ES-I3 (cell line): ENCODE measurements at regions not wholly inside any gene's neighbourhood (a gene's known extent, or its start where the extent isn't known, plus 50 kb on each side); places are given as distances from the start of the nearest gene placed in this dataset.
"Not testable (repeated sequence)": the region's sequence is repeated elsewhere in the genome, so short reads cannot be mapped to it uniquely, and the experiment has no call there.

Experiments
- H3K36me3 ChIP-seq: 2 replicates; pipeline ENCODE4 v1.6.1; 2013; ENCODE audit warnings: mild to moderate bottlenecking, low read length, control low read depth, moderate library complexity; ENCODE audit not compliant: insufficient read depth
- H3K4me1 ChIP-seq: 2 replicates; pipeline ENCODE4 v1.6.1; 2013; ENCODE audit warnings: mild to moderate bottlenecking, control low read depth, low read length; ENCODE audit not compliant: insufficient read depth
- H3K9ac ChIP-seq: 2 replicates; pipeline ENCODE4 v1.6.1; 2013; ENCODE audit warnings: low read depth, mild to moderate bottlenecking, low read length, moderate library complexity
- H3K9me3 ChIP-seq: 2 replicates; pipeline ENCODE4 v1.6.1; 2013; ENCODE audit warnings: mild to moderate bottlenecking, low read length, moderate library complexity; ENCODE audit not compliant: control insufficient read depth, insufficient read depth

- H3K9me3 ChIP-seq, H3K4me1 ChIP-seq, H3K36me3 ChIP-seq, H3K9ac ChIP-seq: not testable (repeated sequence)
These were observed 184.9 kb downstream of the ZNF92 start for GRCh38 chr7:65558584-65558983.

- H3K4me1 ChIP-seq, H3K9ac ChIP-seq, H3K9me3 ChIP-seq, H3K36me3 ChIP-seq: not testable (repeated sequence)
These were observed 188.2 kb downstream of the ZNF92 start for GRCh38 chr7:65561786-65562372.

GRCh38 chr7:65562522-65562921 is 188.9 kb downstream of the ZNF92 start:
- H3K36me3 ChIP-seq, H3K9ac ChIP-seq, H3K4me1 ChIP-seq, H3K9me3 ChIP-seq: not testable (repeated sequence)

- not testable (repeated sequence) for H3K36me3 ChIP-seq, H3K4me1 ChIP-seq, H3K9ac ChIP-seq, H3K9me3 ChIP-seq
These were observed 189.7 kb downstream of the ZNF92 start for GRCh38 chr7:65563333-65563732.

- not testable (repeated sequence) for H3K9me3 ChIP-seq, H3K36me3 ChIP-seq, H3K9ac ChIP-seq, H3K4me1 ChIP-seq
These were observed 194.6 kb downstream of the ZNF92 start for GRCh38 chr7:65568226-65568625.

- not testable (repeated sequence) for H3K36me3 ChIP-seq, H3K9me3 ChIP-seq, H3K4me1 ChIP-seq, H3K9ac ChIP-seq
These were observed 197.3 kb downstream of the ZNF92 start for GRCh38 chr7:65570990-65571389.

GRCh38 chr7:65572581-65572980 is 198.9 kb downstream of the ZNF92 start:
- not testable (repeated sequence) for H3K4me1 ChIP-seq, H3K9me3 ChIP-seq, H3K9ac ChIP-seq, H3K36me3 ChIP-seq

- not testable (repeated sequence) for H3K4me1 ChIP-seq, H3K9ac ChIP-seq
These were observed 202.7 kb downstream of the ZNF92 start for GRCh38 chr7:65576370-65576769.

GRCh38 chr7:65582518-65583119 is 209.0 kb downstream of the ZNF92 start:
- not testable (repeated sequence) for H3K36me3 ChIP-seq, H3K4me1 ChIP-seq, H3K9ac ChIP-seq, H3K9me3 ChIP-seq

More at GRCh38 chr7:65576370-65576769, 202.7 kb downstream of the ZNF92 start:
- H3K9me3 ChIP-seq, H3K36me3 ChIP-seq: not testable (repeated sequence)

GRCh38 chr7:65602495-65602894 is 228.8 kb downstream of the ZNF92 start:
- not testable (repeated sequence) for H3K36me3 ChIP-seq, H3K9ac ChIP-seq, H3K4me1 ChIP-seq, H3K9me3 ChIP-seq

- Histone ChIP-seq H3K36me3 (no peaks in the 10 kb centered on the region), H3K9me3 (no peaks in the 10 kb centered on the region), H3K9ac (no peak overlapping the region), H3K4me1 (no peaks in the 10 kb centered on the region)
These were observed 235.5 kb downstream of the ZNF92 start for GRCh38 chr7:65609131-65609530.

- H3K4me1 ChIP-seq, H3K9me3 ChIP-seq, H3K9ac ChIP-seq: not testable (repeated sequence)
These were observed 240.1 kb downstream of the ZNF92 start for GRCh38 chr7:65613644-65614289.

GRCh38 chr7:65616111-65616510 is 242.5 kb downstream of the ZNF92 start:
- not testable (repeated sequence) for H3K36me3 ChIP-seq, H3K4me1 ChIP-seq, H3K9ac ChIP-seq, H3K9me3 ChIP-seq

More at GRCh38 chr7:65613644-65614289, 240.1 kb downstream of the ZNF92 start:
- H3K36me3 ChIP-seq, result not testable (repeated sequence)

GRCh38 chr7:65620216-65620615 is 246.6 kb downstream of the ZNF92 start:
- H3K36me3 ChIP-seq, H3K9ac ChIP-seq, H3K4me1 ChIP-seq, H3K9me3 ChIP-seq: not testable (repeated sequence)

GRCh38 chr7:65621580-65622201 is 248.0 kb downstream of the ZNF92 start:
- not testable (repeated sequence) for H3K9ac ChIP-seq, H3K9me3 ChIP-seq, H3K4me1 ChIP-seq, H3K36me3 ChIP-seq
